HG02759 (cell line): ENCODE measurements at regions not wholly inside any gene's neighbourhood (a gene's known extent, or its start where the extent isn't known, plus 50 kb on each side); places are given as distances from the start of the nearest gene placed in this dataset.
"Not testable (repeated sequence)": the region's sequence is repeated elsewhere in the genome, so short reads cannot be mapped to it uniquely, and the experiment has no call there.

Experiments
- ATAC-seq: cut with Tn5 transposase; IDR thresholded peaks from one replicate; pipeline ENCODE4 v1.9.1; 2021; ENCODE audit warnings: mild to moderate bottlenecking, moderate library complexity; ENCODE audit not compliant: unreplicated experiment

GRCh38 chr4:23120374-23120773, 427.6 kb downstream of the GBA3 start:
- no peak for ATAC-seq

- ATAC-seq: no peak
Measured at GRCh38 chr4:23117826-23118225, 425.1 kb downstream of the GBA3 start.

- ATAC-seq: no peak
Measured at GRCh38 chr4:23114538-23114937, 421.8 kb downstream of the GBA3 start.

- ATAC-seq: no peak
Measured at GRCh38 chr4:23113104-23113503, 420.4 kb downstream of the GBA3 start.

- no peak for ATAC-seq
Measured at GRCh38 chr4:23106516-23106915, 413.8 kb downstream of the GBA3 start.

GRCh38 chr4:23105759-23106370, 413.1 kb downstream of the GBA3 start:
- ATAC-seq: no peak

GRCh38 chr4:23097251-23097650, 404.5 kb downstream of the GBA3 start:
- ATAC-seq: no peak

GRCh38 chr4:23091711-23092110, 399.0 kb downstream of the GBA3 start:
- ATAC-seq: no peak

- ATAC-seq: no peak
Measured at GRCh38 chr4:23085249-23085568, 392.5 kb downstream of the GBA3 start.

GRCh38 chr4:23084559-23085248, 392.0 kb downstream of the GBA3 start:
- no peak for ATAC-seq

- ATAC-seq: no peak
Measured at GRCh38 chr4:23083391-23083790, 390.7 kb downstream of the GBA3 start.

GRCh38 chr4:23080171-23080570, 387.4 kb downstream of the GBA3 start:
- not testable (repeated sequence) for ATAC-seq

- no peak for ATAC-seq
Measured at GRCh38 chr4:23070848-23071570, 378.3 kb downstream of the GBA3 start.

- ATAC-seq: no peak
Measured at GRCh38 chr4:23068756-23069155, 376.0 kb downstream of the GBA3 start.

GRCh38 chr4:23068287-23068686, 375.6 kb downstream of the GBA3 start:
- no peak for ATAC-seq

- no peak for ATAC-seq
Measured at GRCh38 chr4:23062188-23062587, 369.5 kb downstream of the GBA3 start.

- ATAC-seq: no peak
Measured at GRCh38 chr4:23061431-23061830, 368.7 kb downstream of the GBA3 start.

- ATAC-seq: no peak
Measured at GRCh38 chr4:23060776-23061175, 368.0 kb downstream of the GBA3 start.

GRCh38 chr4:23058165-23058776, 365.5 kb downstream of the GBA3 start:
- no peak for ATAC-seq

- ATAC-seq: no peak
Measured at GRCh38 chr4:23041501-23041900, 348.8 kb downstream of the GBA3 start.

- no peak for ATAC-seq
Measured at GRCh38 chr4:23040539-23040938, 347.8 kb downstream of the GBA3 start.

GRCh38 chr4:23039818-23040217, 347.1 kb downstream of the GBA3 start:
- no peak for ATAC-seq
